ENCODE measurements at regions not wholly inside any gene's neighbourhood (a gene's known extent, or its start where the extent isn't known, plus 50 kb on each side); places are given as distances from the start of the nearest gene placed in this dataset.

DNA sequence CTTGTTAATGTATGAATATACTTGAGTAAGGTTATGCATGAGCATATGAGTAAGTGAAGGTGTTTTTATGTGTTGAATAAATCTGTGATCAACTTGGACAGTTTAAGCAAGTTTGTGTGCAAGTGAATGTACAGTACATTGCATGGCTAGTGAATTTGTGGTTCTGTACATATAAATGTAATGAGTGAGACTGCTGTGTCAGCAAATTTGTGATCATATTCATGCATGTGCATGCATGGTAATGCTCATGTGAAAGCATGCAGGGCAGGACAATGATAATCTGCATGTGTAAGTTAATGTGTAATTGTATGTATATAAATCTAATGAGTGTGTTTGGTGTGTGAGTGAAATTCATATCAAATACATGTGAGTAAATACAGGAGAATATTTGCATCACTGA is 188.5 kb downstream of the PWWP3B start:
- Mint-ChIP-seq H3K27me3 (ENCODE audit: low read depth) (peaks cover 5% of the 10 kb centered on the region), H3K9me3 (peaks cover 3% of the 10 kb centered on the region), H3K36me3 (ENCODE audit: low read depth) (no peaks in the 10 kb centered on the region), H3K4me3 (no peak overlapping the region), H3K4me1 (no peaks in the 10 kb centered on the region), H3K27ac (ENCODE audit: unreplicated experiment) (no peak overlapping the region)
- TF ChIP-seq, protein P1, sequence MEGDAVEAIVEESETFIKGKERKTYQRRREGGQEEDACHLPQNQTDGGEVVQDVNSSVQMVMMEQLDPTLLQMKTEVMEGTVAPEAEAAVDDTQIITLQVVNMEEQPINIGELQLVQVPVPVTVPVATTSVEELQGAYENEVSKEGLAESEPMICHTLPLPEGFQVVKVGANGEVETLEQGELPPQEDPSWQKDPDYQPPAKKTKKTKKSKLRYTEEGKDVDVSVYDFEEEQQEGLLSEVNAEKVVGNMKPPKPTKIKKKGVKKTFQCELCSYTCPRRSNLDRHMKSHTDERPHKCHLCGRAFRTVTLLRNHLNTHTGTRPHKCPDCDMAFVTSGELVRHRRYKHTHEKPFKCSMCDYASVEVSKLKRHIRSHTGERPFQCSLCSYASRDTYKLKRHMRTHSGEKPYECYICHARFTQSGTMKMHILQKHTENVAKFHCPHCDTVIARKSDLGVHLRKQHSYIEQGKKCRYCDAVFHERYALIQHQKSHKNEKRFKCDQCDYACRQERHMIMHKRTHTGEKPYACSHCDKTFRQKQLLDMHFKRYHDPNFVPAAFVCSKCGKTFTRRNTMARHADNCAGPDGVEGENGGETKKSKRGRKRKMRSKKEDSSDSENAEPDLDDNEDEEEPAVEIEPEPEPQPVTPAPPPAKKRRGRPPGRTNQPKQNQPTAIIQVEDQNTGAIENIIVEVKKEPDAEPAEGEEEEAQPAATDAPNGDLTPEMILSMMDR (conservative IDR thresholded peaks at IDR 0.05): no peak
- no peak for DNase-seq (ENCODE audit: low read depth, low spot score)

DNA sequence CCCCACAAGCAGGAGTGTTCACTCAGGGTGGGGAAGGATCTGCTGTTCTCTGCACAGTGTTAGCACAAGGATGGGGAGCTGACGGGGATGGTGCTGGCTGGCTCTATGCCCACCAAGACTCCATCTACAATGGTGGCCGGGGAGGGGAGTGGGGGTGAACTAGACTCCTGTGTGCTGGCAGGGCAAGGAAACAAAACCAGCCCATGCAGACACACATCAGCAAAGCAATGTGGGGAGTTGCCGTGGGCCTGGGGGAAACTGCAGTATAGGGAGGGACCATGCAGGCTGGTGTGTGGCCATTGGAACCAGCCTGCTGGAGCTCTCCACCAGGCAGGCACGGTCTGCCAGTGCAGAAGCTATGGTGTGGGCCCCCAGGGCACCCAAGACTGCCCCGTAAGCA is 195.1 kb downstream of the PWWP3B start:
- Mint-ChIP-seq H3K27me3 (ENCODE audit: low read depth) (peaks cover 5% of the 10 kb centered on the region), H3K36me3 (ENCODE audit: low read depth) (no peaks in the 10 kb centered on the region), H3K4me3 (no peak overlapping the region), H3K9me3 (peaks cover 6% of the 10 kb centered on the region), H3K27ac (ENCODE audit: unreplicated experiment) (no peak overlapping the region), H3K4me1 (no peaks in the 10 kb centered on the region)
- no peak for DNase-seq (ENCODE audit: low read depth, low spot score)
- TF ChIP-seq, protein P1 (conservative IDR thresholded peaks at IDR 0.05): no peak

DNA sequence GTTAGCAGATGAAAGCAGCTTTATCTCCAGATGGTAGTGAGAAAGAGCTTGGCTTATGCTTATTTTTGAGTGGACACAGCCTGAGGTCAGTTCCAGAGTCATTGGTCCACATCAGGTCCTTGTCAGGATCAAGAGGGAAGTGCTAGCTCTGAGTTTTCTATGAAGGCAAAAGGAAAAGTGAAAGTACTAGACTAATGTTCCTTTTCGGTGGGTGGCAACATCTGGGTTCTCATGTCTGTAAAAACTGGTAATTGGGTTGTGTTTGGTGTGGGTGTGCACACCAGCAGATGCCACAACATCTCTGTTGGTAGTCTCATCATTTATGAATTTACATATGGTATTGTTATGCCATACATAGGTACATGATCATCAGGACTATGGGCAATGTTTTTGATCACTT is 210.5 kb downstream of the PWWP3B start:
- no peaks in the 10 kb centered on the region for H3K27me3 Mint-ChIP-seq (ENCODE audit: low read depth)

DNA sequence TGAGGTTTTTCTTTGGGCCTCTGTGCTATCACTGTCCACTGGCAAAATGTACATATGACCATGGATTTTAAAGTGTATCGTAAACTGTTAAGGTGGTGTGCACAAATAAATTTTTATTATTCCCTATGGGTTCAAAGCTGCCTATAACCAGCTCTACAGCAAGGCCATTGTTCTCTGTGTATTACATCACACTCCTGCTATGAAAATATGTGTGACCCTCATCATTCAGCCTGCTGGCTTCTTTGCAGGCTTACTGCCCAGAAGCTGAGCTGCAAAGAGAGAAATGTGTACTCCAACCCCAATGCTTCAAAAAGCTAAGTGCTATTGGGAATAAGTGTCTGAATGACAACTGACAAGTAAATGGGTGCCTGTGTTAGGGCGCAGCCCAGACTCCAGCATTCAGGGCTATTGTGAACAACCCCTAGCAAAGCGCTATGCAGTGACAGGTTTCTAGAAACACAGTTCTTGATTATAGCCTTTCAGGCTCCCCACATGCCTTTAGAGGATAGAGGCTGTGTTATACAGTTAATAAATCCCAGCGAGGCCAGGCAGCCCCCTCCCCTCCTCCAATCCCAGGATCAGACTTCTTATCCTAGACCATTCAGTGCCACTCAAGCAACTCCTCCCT is 220.4 kb upstream of the RADX start:
- Mint-ChIP-seq H3K9me3 (no peaks in the 10 kb centered on the region), H3K4me1 (no peaks in the 10 kb centered on the region), H3K27me3 (ENCODE audit: low read depth) (no peaks in the 10 kb centered on the region), H3K36me3 (ENCODE audit: low read depth) (no peaks in the 10 kb centered on the region), H3K27ac (ENCODE audit: unreplicated experiment) (no peak overlapping the region), H3K4me3 (no peak overlapping the region)
- TF ChIP-seq, protein P1 (conservative IDR thresholded peaks at IDR 0.05): no peak
- DNase-seq (ENCODE audit: low read depth, low spot score): no peak

More for the DNA sequence above, 210.5 kb downstream of the PWWP3B start:
- TF ChIP-seq, protein P1 (conservative IDR thresholded peaks at IDR 0.05): no peak
- Mint-ChIP-seq H3K27ac (ENCODE audit: unreplicated experiment) (no peak overlapping the region), H3K36me3 (ENCODE audit: low read depth) (no peaks in the 10 kb centered on the region), H3K4me1 (no peaks in the 10 kb centered on the region), H3K9me3 (peaks cover 21% of the 10 kb centered on the region), H3K4me3 (no peak overlapping the region)
- no peak for DNase-seq (ENCODE audit: low read depth, low spot score)

DNA sequence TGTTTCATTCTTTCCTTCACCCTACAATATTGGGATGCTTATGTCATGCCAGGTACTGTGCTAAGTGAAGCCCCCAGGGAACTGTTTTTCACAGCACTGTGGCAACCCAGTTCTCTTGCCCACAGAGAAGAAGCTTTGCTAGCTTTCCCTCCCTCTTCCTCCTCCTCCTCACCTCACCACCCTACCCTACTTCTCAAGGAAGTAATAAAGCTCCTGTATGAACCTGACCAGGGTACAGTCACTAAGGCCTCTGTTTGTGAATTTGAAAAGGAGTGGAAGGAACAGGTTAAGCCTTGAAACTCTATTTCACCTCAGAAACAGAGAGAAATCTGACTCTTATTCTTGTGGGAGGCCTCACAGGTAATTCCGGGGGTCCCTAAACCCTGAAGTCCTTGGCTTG is 219.4 kb upstream of the RADX start:
- H3K36me3 Mint-ChIP-seq (ENCODE audit: low read depth): no peaks in the 10 kb centered on the region
- no peaks in the 10 kb centered on the region for H3K4me1 Mint-ChIP-seq
- no peak for DNase-seq (ENCODE audit: low read depth, low spot score)
- no peak overlapping the region for H3K4me3 Mint-ChIP-seq
- H3K27ac Mint-ChIP-seq (ENCODE audit: unreplicated experiment): no peak overlapping the region
- no peaks in the 10 kb centered on the region for H3K9me3 Mint-ChIP-seq
- no peaks in the 10 kb centered on the region for H3K27me3 Mint-ChIP-seq (ENCODE audit: low read depth)
- TF ChIP-seq, protein P1 (conservative IDR thresholded peaks at IDR 0.05): no peak
